ENCODE measurements at regions not wholly inside any gene's neighbourhood (a gene's known extent, or its start where the extent isn't known, plus 50 kb on each side); places are given as distances from the start of the nearest gene placed in this dataset.

- no peak for DNase-seq (ENCODE audit: low read depth in 2 of 3, low spot score in 2 of 3)
Observed at GRCh38 chr18:22034276-22034675, 135.1 kb upstream of the GATA6 start.

GRCh38 chr18:22040533-22040932 lies 128.9 kb upstream of the GATA6 start:
- DNase-seq (ENCODE audit: low read depth in 2 of 3, low spot score in 2 of 3), result no peak

- DNase-seq (ENCODE audit: low read depth in 2 of 3, low spot score in 2 of 3), result no peak
Observed at GRCh38 chr18:22043837-22044236, 125.6 kb upstream of the GATA6 start.

DNA sequence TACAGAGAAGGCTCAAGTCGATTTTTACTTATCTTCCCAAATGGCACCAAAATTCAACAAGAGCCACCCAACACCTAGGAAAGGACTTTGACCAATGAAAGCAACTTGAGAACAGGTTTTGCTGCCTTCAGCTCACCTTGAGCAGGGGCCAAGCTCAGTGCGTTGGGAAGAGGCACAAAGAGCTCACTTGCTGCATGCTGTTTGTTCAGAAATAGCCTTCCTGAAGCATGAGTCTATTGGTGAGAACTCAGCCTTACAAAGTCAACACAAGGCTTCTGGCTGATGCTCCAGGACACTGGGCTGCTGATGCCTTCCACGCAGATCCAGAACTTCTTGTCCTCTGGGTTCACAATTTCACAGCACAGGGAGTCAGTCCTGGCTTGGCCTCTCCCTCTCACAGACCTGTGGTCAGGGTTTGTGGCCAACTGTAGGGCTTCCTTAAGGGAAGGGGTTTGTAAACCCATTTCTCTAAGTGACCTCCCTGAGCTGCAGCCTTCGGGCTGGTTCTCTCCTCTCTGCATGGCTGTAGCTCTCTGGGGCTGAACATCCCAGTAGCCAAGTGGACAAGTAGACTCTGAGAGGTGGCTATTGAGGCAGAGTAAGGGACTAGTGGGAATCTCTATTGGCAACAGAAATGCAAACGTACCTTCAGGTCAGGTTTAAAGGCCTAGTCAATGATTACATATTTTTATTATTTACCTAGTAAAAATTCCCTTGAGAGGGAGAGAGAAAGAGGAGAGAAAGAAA lies 124.7 kb upstream of the GATA6 start:
- no peak for DNase-seq (ENCODE audit: low read depth in 2 of 3, low spot score in 2 of 3)

- DNase-seq (ENCODE audit: low read depth in 2 of 3, low spot score in 2 of 3), result no peak
Observed at GRCh38 chr18:22045221-22045918, 124.0 kb upstream of the GATA6 start.

- DNase-seq (ENCODE audit: low read depth in 2 of 3, low spot score in 2 of 3), result no peak
Observed at GRCh38 chr18:22046473-22046872, 122.9 kb upstream of the GATA6 start.

DNA sequence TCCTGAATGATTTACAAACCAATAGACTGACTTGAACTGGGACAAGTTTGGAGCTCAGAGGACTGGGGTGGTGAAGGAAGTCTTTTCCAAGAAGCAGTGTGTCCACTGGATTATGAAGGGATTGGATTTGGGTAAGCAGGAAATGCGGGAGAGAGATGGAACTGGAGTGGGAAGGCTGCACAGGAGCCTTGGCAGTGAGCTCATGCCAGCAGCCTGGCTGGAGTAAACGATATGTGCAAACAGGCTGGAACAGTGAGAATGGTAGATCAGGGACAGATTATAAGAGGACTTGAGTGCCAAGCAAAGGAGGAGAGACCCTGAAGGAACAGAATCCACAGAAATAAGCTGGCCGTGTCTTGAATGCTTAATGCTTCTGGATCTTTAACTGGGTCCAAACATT lies 121.9 kb upstream of the GATA6 start:
- DNase-seq (ENCODE audit: low read depth in 2 of 3, low spot score in 2 of 3), result no peak

- DNase-seq (ENCODE audit: low read depth in 2 of 3, low spot score in 2 of 3), result no peak
Observed at GRCh38 chr18:22048221-22048620, 121.2 kb upstream of the GATA6 start.

DNA sequence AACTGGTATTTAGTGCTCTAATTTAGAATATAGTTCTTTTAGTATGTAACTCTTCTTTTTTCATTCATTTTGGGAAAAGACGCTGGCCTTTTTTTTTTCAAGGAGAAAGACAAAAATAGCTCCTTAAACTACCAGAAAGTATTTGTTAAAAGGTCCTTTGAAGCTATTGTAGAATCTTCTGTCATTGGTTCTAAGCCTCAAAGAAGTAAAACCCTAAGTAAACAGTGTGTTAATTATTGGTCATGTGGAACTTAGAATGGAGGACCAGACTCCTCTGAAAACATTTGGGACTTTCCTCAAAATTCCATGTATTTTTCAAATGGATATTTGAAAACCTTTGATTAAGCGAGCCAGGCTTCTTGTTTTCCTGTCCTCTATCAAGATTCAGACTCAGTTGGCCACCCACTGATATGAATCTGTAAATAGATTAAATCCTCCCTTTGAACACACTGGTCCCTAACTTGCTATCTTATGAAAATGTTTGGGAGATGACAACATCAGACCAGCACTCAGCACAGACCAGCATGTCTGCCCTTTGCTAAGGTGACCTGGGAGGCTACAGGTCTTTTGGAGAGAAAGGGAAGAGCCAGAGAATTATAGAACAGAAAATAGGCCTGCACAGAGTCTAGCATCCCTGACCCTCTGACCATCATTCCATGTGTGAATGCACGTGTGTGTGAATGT lies 120.3 kb upstream of the GATA6 start:
- DNase-seq (ENCODE audit: low read depth in 2 of 3, low spot score in 2 of 3), result no peak

- no peak for DNase-seq (ENCODE audit: low read depth in 2 of 3, low spot score in 2 of 3)
Observed at GRCh38 chr18:22052405-22053105, 116.8 kb upstream of the GATA6 start.

DNA sequence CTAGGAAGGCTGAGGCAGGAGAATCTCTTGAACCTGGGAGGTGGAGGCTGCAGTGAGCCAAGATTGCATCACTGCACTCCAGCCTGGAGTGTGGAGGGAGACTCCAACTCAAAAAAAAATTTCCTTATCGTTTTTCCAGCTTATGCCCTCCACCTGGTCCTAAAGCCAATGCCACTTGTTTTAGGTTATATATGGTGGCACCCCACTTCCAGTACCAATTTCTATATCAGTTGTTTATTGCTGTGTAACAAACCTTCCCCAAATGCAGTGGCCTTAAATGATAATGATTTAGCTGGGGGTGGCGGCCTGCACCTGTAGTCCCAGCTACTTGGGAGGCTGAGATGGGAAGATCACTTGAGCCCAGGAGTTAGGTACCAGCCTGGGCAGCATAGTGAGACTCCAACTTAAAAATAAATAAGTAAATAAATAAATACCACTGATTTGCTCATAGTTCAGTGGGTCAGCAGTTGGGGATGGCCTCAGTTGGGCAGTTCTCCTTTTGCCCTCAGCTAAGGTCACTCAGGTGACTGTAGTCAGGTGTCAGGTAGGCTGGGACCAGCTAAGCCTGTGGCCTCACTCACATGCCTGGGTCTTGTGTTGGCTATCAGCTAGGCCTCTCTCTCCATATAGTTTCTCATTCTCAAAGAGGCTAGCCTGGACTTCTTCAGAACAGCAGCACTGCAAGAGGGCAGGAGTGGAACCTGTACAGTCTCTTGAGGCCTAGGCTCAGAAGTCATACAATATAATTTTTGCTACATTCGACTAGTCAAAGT lies 113.7 kb upstream of the GATA6 start:
- DNase-seq (ENCODE audit: low read depth in 2 of 3, low spot score in 2 of 3), result no peak

GRCh38 chr18:22056950-22057349 lies 112.4 kb upstream of the GATA6 start:
- no peak for DNase-seq (ENCODE audit: low read depth in 2 of 3, low spot score in 2 of 3)

DNA sequence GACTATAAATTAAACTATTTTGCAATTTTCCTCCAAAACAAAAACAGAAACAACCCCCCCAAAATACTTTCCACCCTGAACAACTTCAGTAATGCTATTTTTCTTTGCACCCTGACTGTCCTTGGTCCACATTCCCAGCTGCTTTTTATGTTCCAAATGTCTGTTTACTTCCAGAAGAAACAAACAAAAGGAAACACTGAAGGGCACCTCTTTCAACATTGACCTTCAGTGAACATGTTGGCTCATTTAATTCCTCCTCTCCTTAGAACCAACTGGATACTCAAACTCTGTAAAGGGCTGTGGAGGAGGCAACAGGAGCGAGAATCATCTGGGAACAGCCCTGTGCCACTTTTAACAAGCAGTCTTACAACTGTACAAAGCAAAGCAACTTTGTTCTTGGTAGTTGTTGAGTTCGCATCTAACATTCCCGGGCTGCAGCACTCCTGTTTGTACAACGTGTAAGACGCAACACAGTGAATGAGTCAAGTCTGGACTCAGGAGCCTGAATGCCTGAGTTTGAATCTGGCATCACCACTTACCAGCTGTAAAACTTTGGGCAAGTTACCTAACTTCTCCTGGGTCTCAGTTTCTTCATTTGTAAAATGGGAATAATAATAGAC lies 111.4 kb upstream of the GATA6 start:
- no peak for DNase-seq (ENCODE audit: low read depth in 2 of 3, low spot score in 2 of 3)

GRCh38 chr18:22060361-22060760 lies 109.0 kb upstream of the GATA6 start:
- no peak for DNase-seq (ENCODE audit: low read depth in 2 of 3, low spot score in 2 of 3)

- no peak for DNase-seq (ENCODE audit: low read depth in 2 of 3, low spot score in 2 of 3)
Observed at GRCh38 chr18:22063102-22063501, 106.3 kb upstream of the GATA6 start.

DNA sequence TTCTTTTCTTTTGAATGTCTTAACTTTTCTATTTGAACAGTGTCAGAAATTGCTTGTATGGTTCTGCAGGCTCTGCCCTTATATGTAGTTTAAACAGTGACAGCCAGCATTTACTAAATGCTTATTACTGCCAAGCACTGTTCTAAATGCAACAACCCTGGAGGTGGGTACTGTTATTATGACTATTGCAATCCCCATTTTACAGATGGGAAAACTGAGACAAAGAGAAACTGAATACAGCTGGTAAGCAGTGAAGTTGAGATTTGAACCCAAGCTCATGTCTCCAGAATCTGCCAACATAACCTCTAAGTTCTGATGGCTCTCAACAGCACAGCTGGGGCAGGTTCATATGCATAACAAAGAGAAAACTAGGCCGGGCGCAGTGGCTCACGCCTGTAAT lies 105.7 kb upstream of the GATA6 start:
- DNase-seq (ENCODE audit: low read depth in 2 of 3, low spot score in 2 of 3), result no peak

GRCh38 chr18:22064581-22064980 lies 104.8 kb upstream of the GATA6 start:
- DNase-seq (ENCODE audit: low read depth in 2 of 3, low spot score in 2 of 3), result no peak

- DNase-seq (ENCODE audit: low read depth in 2 of 3, low spot score in 2 of 3), result no peak
Observed at GRCh38 chr18:22065311-22065710, 104.1 kb upstream of the GATA6 start.

DNA sequence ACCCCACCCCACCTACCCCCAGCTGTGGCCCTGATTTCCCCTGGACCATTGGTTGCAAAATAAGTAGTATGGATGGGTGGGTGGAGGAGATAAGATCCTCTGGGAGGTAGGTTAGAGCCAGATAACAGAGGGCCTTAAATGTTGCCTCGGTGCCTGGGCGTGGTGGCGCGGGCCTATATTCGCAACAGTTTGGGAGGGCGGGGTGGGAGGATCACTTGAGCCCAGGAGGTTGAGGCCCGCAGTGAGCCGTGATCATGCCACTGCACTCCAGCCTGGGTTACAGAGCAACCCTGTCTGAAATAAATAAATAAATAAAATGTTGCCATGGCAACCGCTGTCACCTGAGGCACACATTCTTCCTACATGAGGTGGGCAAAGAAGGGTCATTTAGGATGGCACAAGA lies 103.3 kb upstream of the GATA6 start:
- DNase-seq (ENCODE audit: low read depth in 2 of 3, low spot score in 2 of 3), result no peak

- DNase-seq (ENCODE audit: low read depth in 2 of 3, low spot score in 2 of 3), result no peak
Observed at GRCh38 chr18:22067109-22067508, 102.3 kb upstream of the GATA6 start.

Measured in hematopoietic multipotent progenitor cell (in vitro differentiated cells).